HEK293T (cell line): ENCODE measurements at regions not wholly inside any gene's neighbourhood (a gene's known extent, or its start where the extent isn't known, plus 50 kb on each side); places are given as distances from the start of the nearest gene placed in this dataset.

Experiments used
- HDGF ChIP-seq: fragments of 450-650 bp; IDR thresholded peaks from 2 replicates; pipeline ENCODE4 v1.6.1; 2017; ENCODE audit warnings: antibody characterized with exemption, borderline replicate concordance
- SP1 ChIP-seq: fragments of 450-650 bp; IDR thresholded peaks from 2 replicates; pipeline ENCODE4 v1.6.1; 2017

GRCh38 chr1:194586302-194586701, 1399.9 kb upstream of the B3GALT2 start:
- TF ChIP-seq HDGF (no peak), SP1 (no peak)
